Fibroblast of pulmonary artery (primary cell): ENCODE measurements at regions not wholly inside any gene's neighbourhood (a gene's known extent, or its start where the extent isn't known, plus 50 kb on each side); places are given as distances from the start of the nearest gene placed in this dataset.
A peak's percentile ranks its signal among the peaks of the same experiment; 100 is the strongest.
"Not testable (repeated sequence)": the region's sequence is repeated elsewhere in the genome, so short reads cannot be mapped to it uniquely, and the experiment has no call there.

Source experiments
- DNase-seq: peaks from one replicate; pipeline ENCODE4 v3.0.0-alpha.2; 2010; ENCODE audit warnings: low read depth
- H3K4me3 ChIP-seq: replicated peaks from 2 replicates; pipeline ENCODE4 v1.5.1; 2011; ENCODE audit warnings: low read depth, mild to moderate bottlenecking, control low read depth, low read length, moderate library complexity
- CTCF ChIP-seq: IDR thresholded peaks from 2 replicates; pipeline ENCODE4 v1.5.1; 2011; ENCODE audit warnings: mild to moderate bottlenecking, control low read depth, low read length, inconsistent platforms; ENCODE audit errors: missing control alignments

GRCh38 chr6:160863782-160864181 is 127.8 kb upstream of the MAP3K4 start:
- H3K4me3 ChIP-seq, result no peak overlapping the region
- no peak for TF ChIP-seq CTCF
- no peak for DNase-seq

GRCh38 chr6:160871320-160871719 is 120.2 kb upstream of the MAP3K4 start:
- no peak for DNase-seq
- no peak for TF ChIP-seq CTCF
- no peak overlapping the region for H3K4me3 ChIP-seq

GRCh38 chr6:160881148-160881808 is 110.3 kb upstream of the MAP3K4 start:
- no peak overlapping the region for H3K4me3 ChIP-seq
- DNase-seq, result no peak
- TF ChIP-seq CTCF, result no peak

GRCh38 chr6:160882006-160882405 is 109.6 kb upstream of the MAP3K4 start:
- no peak overlapping the region for H3K4me3 ChIP-seq
- no peak for DNase-seq
- no peak for TF ChIP-seq CTCF

GRCh38 chr6:160882791-160883279 is 108.7 kb upstream of the MAP3K4 start:
- DNase-seq, result peak; percentile 11
- TF ChIP-seq CTCF, result no peak
- H3K4me3 ChIP-seq, result no peak overlapping the region

- H3K4me3 ChIP-seq, result no peak overlapping the region
- no peak for TF ChIP-seq CTCF
- DNase-seq, result no peak
These were observed 108.0 kb upstream of the MAP3K4 start for GRCh38 chr6:160883560-160883959.

GRCh38 chr6:160883999-160884398 is 107.6 kb upstream of the MAP3K4 start:
- no peak for TF ChIP-seq CTCF
- DNase-seq, result no peak
- no peak overlapping the region for H3K4me3 ChIP-seq

GRCh38 chr6:160889148-160889547 is 102.4 kb upstream of the MAP3K4 start:
- H3K4me3 ChIP-seq, DNase-seq: not testable (repeated sequence)
